PC-3 (cell line): ENCODE measurements at regions not wholly inside any gene's neighbourhood (a gene's known extent, or its start where the extent isn't known, plus 50 kb on each side); places are given as distances from the start of the nearest gene placed in this dataset.

Experiments used
- ATAC-seq: fragments of 200-7000 bp; cut with Tn5 transposase; 2 replicates; pipeline ENCODE4 v1.9.1; 2020; ENCODE audit warnings: mild to moderate bottlenecking, moderate library complexity
- BruUV-seq: library from RNA; stranded (reverse); fragments of 400-500 nt; replicated peaks from 2 replicates; lab custom pipeline; 2021; lab: Mats Ljungman, UMichigan
- CTCF ChIA-PET: fragments of 300-600 bp; sonication (Branson Sonifier 250); formaldehyde crosslinking; loops from one replicate; lab custom pipeline; 2022; ENCODE audit warnings: antibody characterized with exemption; lab: Charles Lee
- POLR2A ChIA-PET: fragments of 300-600 bp; sonication (Branson Sonifier 250); formaldehyde crosslinking; loops from one replicate; lab custom pipeline; 2022; ENCODE audit warnings: antibody characterized with exemption; ENCODE audit not compliant: unreplicated experiment; lab: Charles Lee
- DNase-seq: peaks from one replicate; pipeline ENCODE4 v3.0.0-alpha.2; 2015
- H2AFZ ChIP-seq: fragments of 300-600 bp; sonication (generic); 2 replicates; pipeline ENCODE4 v1.6.0; 2016; ENCODE audit warnings: antibody characterized with exemption, low read length
- H3F3A ChIP-seq: fragments of 300-600 bp; sonication (generic); one replicate; pipeline ENCODE4 v1.6.0; 2017; ENCODE audit warnings: antibody characterized with exemption, low read length, control low read depth, mild to moderate bottlenecking; ENCODE audit not compliant: unreplicated experiment
- H3K27ac ChIP-seq: fragments of 300-600 bp; sonication (generic); 2 replicates; pipeline ENCODE4 v1.5.1; 2016; ENCODE audit warnings: mild to moderate bottlenecking, low read length
- H3K27me3 ChIP-seq: fragments of 300-600 bp; sonication (generic); 2 replicates; pipeline ENCODE4 v1.6.1; 2016; ENCODE audit warnings: low read length, mixed read lengths
- H3K36me3 ChIP-seq: fragments of 300-600 bp; sonication (generic); 2 replicates; pipeline ENCODE4 v1.6.1; 2016; ENCODE audit warnings: low read depth, mixed run types, low read length, mixed read lengths
- H3K4me1 ChIP-seq: fragments of 300-600 bp; sonication (generic); 2 replicates; pipeline ENCODE4 v1.5.1; 2016; ENCODE audit warnings: low read length; ENCODE audit not compliant: insufficient read depth
- H3K4me2 ChIP-seq: fragments of 300-600 bp; sonication (generic); 2 replicates; pipeline ENCODE4 v1.6.0; 2016; ENCODE audit warnings: low read length
- H3K4me3 ChIP-seq: fragments of 300-600 bp; sonication (generic); 2 replicates; pipeline ENCODE4 v1.5.1; 2016; ENCODE audit warnings: mild to moderate bottlenecking, low read length, mixed read lengths
- H3K79me2 ChIP-seq: fragments of 300-600 bp; sonication (generic); 2 replicates; pipeline ENCODE4 v1.6.1; 2017; ENCODE audit warnings: low read length, mixed read lengths
- H3K9ac ChIP-seq: fragments of 300-600 bp; sonication (generic); 2 replicates; pipeline ENCODE4 v1.6.0; 2016; ENCODE audit warnings: mild to moderate bottlenecking, low read length
- H3K9me2 ChIP-seq: fragments of 300-600 bp; sonication (generic); replicated peaks from 2 replicates; pipeline ENCODE4 v1.6.1; 2016; ENCODE audit warnings: mixed run types, low read length, mixed read lengths
- H3K9me3 ChIP-seq: fragments of 300-600 bp; sonication (generic); 2 replicates; pipeline ENCODE4 v1.6.1; 2016; ENCODE audit warnings: low read length, mixed read lengths
- H4K20me1 ChIP-seq: fragments of 300-600 bp; sonication (generic); 2 replicates; pipeline ENCODE4 v1.6.1; 2016; ENCODE audit warnings: low read length, mixed read lengths
- EZH2 ChIP-seq: fragments of 300-600 bp; sonication (generic); IDR thresholded peaks from one replicate; pipeline ENCODE4 v1.6.1; 2017; ENCODE audit warnings: antibody characterized with exemption, mild to moderate bottlenecking, low read length; ENCODE audit not compliant: unreplicated experiment
- EZH2phosphoT487 ChIP-seq: fragments of 300-600 bp; sonication (generic); IDR thresholded peaks from 2 replicates; pipeline ENCODE4 v1.6.1; 2018; ENCODE audit warnings: mild to moderate bottlenecking, antibody characterized with exemption, low read length, borderline replicate concordance
- intact Hi-C: fragments of 100-400 bp; cut with micrococcal nuclease; formaldehyde crosslinking; loops from 2 replicates; pipeline ENCODE4 v1.9.0; 2023
- TF ChIP-seq, protein P1 (sequence below): fragments of 300-600 bp; sonication (generic); conservative IDR thresholded peaks from 2 replicates; pipeline ENCODE4 v1.5.1; 2017; ENCODE audit warnings: antibody characterized with exemption, low read depth, mild to moderate bottlenecking, low read length

DNA sequence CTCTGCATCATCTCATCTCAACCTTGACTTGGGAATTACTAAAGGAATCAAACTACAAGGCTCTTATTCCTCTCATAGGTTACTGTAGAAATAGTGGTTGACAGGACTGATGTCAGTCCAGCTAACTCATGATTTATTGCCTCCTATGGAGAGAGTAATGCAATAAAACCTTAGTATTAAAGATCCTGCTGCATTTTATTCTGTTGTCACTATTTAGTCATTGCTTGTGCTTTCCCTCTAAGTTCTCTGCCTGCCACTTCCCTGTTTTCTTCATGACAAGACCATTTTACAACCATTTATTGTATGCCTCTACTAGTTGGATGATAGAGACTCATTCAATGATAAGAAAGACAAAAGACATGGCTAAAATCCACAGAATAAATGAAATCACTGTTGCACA is 134.1 kb upstream of the GRM7 start:
- H3K36me3 ChIP-seq: no peaks in the 10 kb centered on the region
- DNase-seq: no peak
- no peaks in the 10 kb centered on the region for H3K79me2 ChIP-seq
- ChIA-PET CTCF (no interaction called here), POLR2A (no interaction called here)
- H3K9ac ChIP-seq: no peak overlapping the region
- no peak overlapping the region for H2AFZ ChIP-seq
- no peak overlapping the region for H3K27ac ChIP-seq
- no peaks in the 10 kb centered on the region for H3K27me3 ChIP-seq
- no peaks in the 10 kb centered on the region for H3K4me1 ChIP-seq
- intact Hi-C loops: no loop called here
- TF ChIP-seq, protein P1, sequence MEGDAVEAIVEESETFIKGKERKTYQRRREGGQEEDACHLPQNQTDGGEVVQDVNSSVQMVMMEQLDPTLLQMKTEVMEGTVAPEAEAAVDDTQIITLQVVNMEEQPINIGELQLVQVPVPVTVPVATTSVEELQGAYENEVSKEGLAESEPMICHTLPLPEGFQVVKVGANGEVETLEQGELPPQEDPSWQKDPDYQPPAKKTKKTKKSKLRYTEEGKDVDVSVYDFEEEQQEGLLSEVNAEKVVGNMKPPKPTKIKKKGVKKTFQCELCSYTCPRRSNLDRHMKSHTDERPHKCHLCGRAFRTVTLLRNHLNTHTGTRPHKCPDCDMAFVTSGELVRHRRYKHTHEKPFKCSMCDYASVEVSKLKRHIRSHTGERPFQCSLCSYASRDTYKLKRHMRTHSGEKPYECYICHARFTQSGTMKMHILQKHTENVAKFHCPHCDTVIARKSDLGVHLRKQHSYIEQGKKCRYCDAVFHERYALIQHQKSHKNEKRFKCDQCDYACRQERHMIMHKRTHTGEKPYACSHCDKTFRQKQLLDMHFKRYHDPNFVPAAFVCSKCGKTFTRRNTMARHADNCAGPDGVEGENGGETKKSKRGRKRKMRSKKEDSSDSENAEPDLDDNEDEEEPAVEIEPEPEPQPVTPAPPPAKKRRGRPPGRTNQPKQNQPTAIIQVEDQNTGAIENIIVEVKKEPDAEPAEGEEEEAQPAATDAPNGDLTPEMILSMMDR: no peak
- TF ChIP-seq EZH2phosphoT487: no peak
- no peak for TF ChIP-seq EZH2
- ATAC-seq: no peak
- no peaks in the 10 kb centered on the region for H3F3A ChIP-seq
- no TSS peak for BruUV-seq
- H3K9me3 ChIP-seq: 0 out of 2 replicates have a peak, but pooled peaks cover 8% of the 10 kb centered on the region
- H3K4me2 ChIP-seq: no peak overlapping the region
- no peaks in the 10 kb centered on the region for H4K20me1 ChIP-seq
- H3K4me3 ChIP-seq: no peak overlapping the region
- no peaks in the 10 kb centered on the region for H3K9me2 ChIP-seq

DNA sequence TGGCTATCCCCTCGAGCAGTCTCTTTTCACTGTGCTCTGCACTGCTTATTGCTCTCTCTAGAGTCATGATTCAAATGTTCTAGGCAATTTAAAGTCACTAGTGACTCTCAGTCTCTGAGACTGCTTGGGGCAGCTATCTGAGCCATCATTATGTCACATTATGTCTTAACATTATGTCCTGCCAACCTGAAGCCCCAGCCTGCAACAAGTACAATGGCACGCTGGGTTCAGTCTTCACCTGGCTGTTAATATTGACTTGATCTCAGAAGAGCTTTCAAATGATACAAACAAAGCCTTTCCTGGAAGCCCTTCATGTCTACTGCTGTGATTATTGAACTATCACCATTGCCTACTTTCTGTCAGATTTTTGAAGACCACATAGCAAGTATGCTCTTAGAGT is 128.1 kb upstream of the GRM7 start:
- H2AFZ ChIP-seq: no peak overlapping the region
- no peak overlapping the region for H3K9ac ChIP-seq
- no peaks in the 10 kb centered on the region for H3F3A ChIP-seq
- CTCF ChIA-PET: no interaction called here
- no peak overlapping the region for H3K4me3 ChIP-seq
- no peaks in the 10 kb centered on the region for H3K79me2 ChIP-seq
- no peaks in the 10 kb centered on the region for H3K9me2 ChIP-seq
- peaks cover 8% of the 10 kb centered on the region for H3K9me3 ChIP-seq
- TF ChIP-seq EZH2: no peak
- TF ChIP-seq, protein P1: no peak
- TF ChIP-seq EZH2phosphoT487: no peak
- no peaks in the 10 kb centered on the region for H3K27me3 ChIP-seq
- intact Hi-C loops: no loop called here
- no peak overlapping the region for H3K4me2 ChIP-seq
- ATAC-seq (no peak), DNase-seq (no peak)
- BruUV-seq: no TSS peak
- no peaks in the 10 kb centered on the region for H3K36me3 ChIP-seq
- POLR2A ChIA-PET: no interaction called here
- no peaks in the 10 kb centered on the region for H4K20me1 ChIP-seq
- H3K27ac ChIP-seq: no peak overlapping the region
- H3K4me1 ChIP-seq: no peaks in the 10 kb centered on the region

DNA sequence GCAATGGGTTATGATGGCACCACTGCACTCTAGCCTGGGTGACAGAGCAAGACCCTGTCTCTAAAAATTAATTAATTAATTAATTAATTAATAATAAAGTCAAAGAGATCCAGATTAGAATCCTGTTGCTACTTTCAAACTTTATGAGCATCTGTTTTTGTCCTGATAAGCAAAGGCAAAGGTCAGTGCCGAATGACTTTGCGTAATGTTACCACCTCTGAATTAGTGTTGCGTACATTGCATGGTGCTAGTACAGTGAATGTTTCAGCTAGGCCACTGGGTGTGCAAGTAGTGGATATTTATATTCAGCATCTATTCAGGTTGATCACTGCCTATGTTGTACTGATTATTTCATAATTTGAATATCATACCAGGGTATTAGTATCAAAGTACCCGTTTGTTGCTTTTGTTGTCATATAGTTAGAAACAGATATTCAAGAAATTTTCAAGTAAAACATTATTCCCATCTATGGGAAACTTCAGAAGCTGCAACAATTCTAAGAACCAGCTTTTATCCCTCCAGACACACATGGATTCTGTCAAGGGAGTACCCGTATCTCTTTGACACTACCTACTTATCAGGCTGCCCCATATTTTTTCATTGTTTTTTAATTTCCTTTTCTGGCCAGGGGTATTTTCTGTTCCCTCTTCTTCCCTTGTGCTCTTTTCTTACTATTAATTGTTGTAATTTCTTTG is 127.1 kb upstream of the GRM7 start:
- no peak for DNase-seq
- ChIA-PET POLR2A (no interaction called here), CTCF (no interaction called here)
- no peak overlapping the region for H3K4me3 ChIP-seq
- TF ChIP-seq EZH2phosphoT487 (no peak), EZH2 (no peak)
- TF ChIP-seq, protein P1: no peak
- BruUV-seq: no TSS peak
- no peak overlapping the region for H3K9ac ChIP-seq
- peaks cover 8% of the 10 kb centered on the region for H3K9me3 ChIP-seq
- no peaks in the 10 kb centered on the region for H3K4me1 ChIP-seq
- no peak overlapping the region for H3K27ac ChIP-seq
- no peak overlapping the region for H3K4me2 ChIP-seq
- no peaks in the 10 kb centered on the region for H3F3A ChIP-seq
- no peaks in the 10 kb centered on the region for H3K27me3 ChIP-seq
- H2AFZ ChIP-seq: no peak overlapping the region
- ATAC-seq: no peak
- H3K79me2 ChIP-seq: no peaks in the 10 kb centered on the region
- no peaks in the 10 kb centered on the region for H3K9me2 ChIP-seq
- H3K36me3 ChIP-seq: no peaks in the 10 kb centered on the region
- intact Hi-C loops: no loop called here
- H4K20me1 ChIP-seq: no peaks in the 10 kb centered on the region
